Neural crest cell (in vitro differentiated cells): ENCODE measurements at regions not wholly inside any gene's neighbourhood (a gene's known extent, or its start where the extent isn't known, plus 50 kb on each side); places are given as distances from the start of the nearest gene placed in this dataset.

Experiments
- DNase-seq: peaks from one replicate; pipeline ENCODE4 v3.0.0; 2021; ENCODE audit warnings: low read depth, mixed read lengths, low spot score
- H3K27ac Mint-ChIP-seq: one replicate; pipeline ENCODE4 v1.8.0; 2021; ENCODE audit warnings: mild to moderate bottlenecking, mixed read lengths; ENCODE audit not compliant: unreplicated experiment
- H3K27me3 Mint-ChIP-seq: 2 replicates; pipeline ENCODE4 v1.8.0; 2021; ENCODE audit warnings: low read depth, mild to moderate bottlenecking, mixed read lengths
- H3K36me3 Mint-ChIP-seq: 2 replicates; pipeline ENCODE4 v1.8.0; 2021; ENCODE audit warnings: low read depth, mild to moderate bottlenecking, mixed read lengths
- H3K4me1 Mint-ChIP-seq: 2 replicates; pipeline ENCODE4 v1.8.0; 2021; ENCODE audit warnings: mixed read lengths
- H3K4me3 Mint-ChIP-seq: one replicate; pipeline ENCODE4 v1.8.0; 2021; ENCODE audit warnings: mild to moderate bottlenecking, mixed read lengths
- H3K9me3 Mint-ChIP-seq: 2 replicates; pipeline ENCODE4 v1.8.0; 2021; ENCODE audit warnings: mixed read lengths
- CTCF ChIP-seq: fragments of 200-600 bp; sonication (generic); conservative IDR thresholded peaks from 2 replicates; pipeline ENCODE4 v1.5.0; 2021; ENCODE audit warnings: antibody characterized with exemption, mild to moderate bottlenecking

- no peaks in the 10 kb centered on the region for H3K36me3 Mint-ChIP-seq
- DNase-seq: no peak
- H3K4me3 Mint-ChIP-seq: no peak overlapping the region
- no peaks in the 10 kb centered on the region for H3K27me3 Mint-ChIP-seq
- no peak for TF ChIP-seq CTCF
- H3K27ac Mint-ChIP-seq: no peak overlapping the region
- no peaks in the 10 kb centered on the region for H3K4me1 Mint-ChIP-seq
- H3K9me3 Mint-ChIP-seq: peaks cover 10% of the 10 kb centered on the region
These were observed 674.5 kb upstream of the NECTIN3 start for GRCh38 chr3:110397115-110397514.

- Mint-ChIP-seq H3K4me3 (no peak overlapping the region), H3K27ac (no peak overlapping the region), H3K4me1 (no peaks in the 10 kb centered on the region), H3K9me3 (peaks cover 9% of the 10 kb centered on the region), H3K27me3 (no peaks in the 10 kb centered on the region), H3K36me3 (no peaks in the 10 kb centered on the region)
- TF ChIP-seq CTCF: no peak
- DNase-seq: no peak
These were observed 671.3 kb upstream of the NECTIN3 start for GRCh38 chr3:110400315-110400714.

- no peaks in the 10 kb centered on the region for H3K4me1 Mint-ChIP-seq
- DNase-seq: no peak
- H3K4me3 Mint-ChIP-seq: no peak overlapping the region
- H3K36me3 Mint-ChIP-seq: no peaks in the 10 kb centered on the region
- H3K9me3 Mint-ChIP-seq: peaks cover 3% of the 10 kb centered on the region
- H3K27me3 Mint-ChIP-seq: no peaks in the 10 kb centered on the region
- no peak for TF ChIP-seq CTCF
- H3K27ac Mint-ChIP-seq: no peak overlapping the region
These were observed 665.6 kb upstream of the NECTIN3 start for GRCh38 chr3:110405830-110406585.

- peaks cover 5% of the 10 kb centered on the region for H3K4me1 Mint-ChIP-seq
- no peak overlapping the region for H3K27ac Mint-ChIP-seq
- TF ChIP-seq CTCF: no peak
- DNase-seq: no peak
- no peaks in the 10 kb centered on the region for H3K9me3 Mint-ChIP-seq
- no peaks in the 10 kb centered on the region for H3K27me3 Mint-ChIP-seq
- H3K36me3 Mint-ChIP-seq: no peaks in the 10 kb centered on the region
- no peak overlapping the region for H3K4me3 Mint-ChIP-seq
These were observed 658.4 kb upstream of the NECTIN3 start for GRCh38 chr3:110413266-110413665.

GRCh38 chr3:110413807-110414748, 657.5 kb upstream of the NECTIN3 start:
- Mint-ChIP-seq H3K9me3 (peaks cover 1% of the 10 kb centered on the region), H3K4me3 (no peak overlapping the region), H3K36me3 (no peaks in the 10 kb centered on the region), H3K4me1 (peaks cover 6% of the 10 kb centered on the region), H3K27ac (no peak overlapping the region), H3K27me3 (no peaks in the 10 kb centered on the region)
- no peak for DNase-seq
- TF ChIP-seq CTCF: no peak
